Dermis blood vessel endothelial cell (primary cell): ENCODE measurements at regions not wholly inside any gene's neighbourhood (a gene's known extent, or its start where the extent isn't known, plus 50 kb on each side); places are given as distances from the start of the nearest gene placed in this dataset.
"Not testable (repeated sequence)": the region's sequence is repeated elsewhere in the genome, so short reads cannot be mapped to it uniquely, and the experiment has no call there.

Experiments used
- DNase-seq: peaks from one replicate; pipeline ENCODE4 v3.0.0; 2010

DNA sequence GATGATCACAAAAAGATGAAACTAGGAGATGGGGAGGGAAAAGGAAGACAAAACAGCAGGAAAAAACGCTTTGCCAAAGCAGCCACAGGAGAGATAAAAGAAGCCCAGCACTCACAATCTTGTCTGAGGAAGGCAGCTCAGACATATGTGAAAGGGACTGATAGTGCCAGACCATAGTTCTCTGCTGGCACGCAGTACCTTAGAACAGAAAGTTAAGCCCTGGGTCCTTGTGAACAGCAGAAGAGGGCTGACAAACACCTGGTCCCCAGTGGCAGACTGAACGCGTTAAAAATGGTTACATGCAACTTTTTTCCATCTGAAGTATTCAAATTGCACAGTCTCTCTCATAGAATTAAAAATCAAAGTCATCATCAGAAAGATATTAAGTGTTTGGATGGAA is 433.2 kb upstream of the ADAMTS5 start:
- DNase-seq: no peak

DNA sequence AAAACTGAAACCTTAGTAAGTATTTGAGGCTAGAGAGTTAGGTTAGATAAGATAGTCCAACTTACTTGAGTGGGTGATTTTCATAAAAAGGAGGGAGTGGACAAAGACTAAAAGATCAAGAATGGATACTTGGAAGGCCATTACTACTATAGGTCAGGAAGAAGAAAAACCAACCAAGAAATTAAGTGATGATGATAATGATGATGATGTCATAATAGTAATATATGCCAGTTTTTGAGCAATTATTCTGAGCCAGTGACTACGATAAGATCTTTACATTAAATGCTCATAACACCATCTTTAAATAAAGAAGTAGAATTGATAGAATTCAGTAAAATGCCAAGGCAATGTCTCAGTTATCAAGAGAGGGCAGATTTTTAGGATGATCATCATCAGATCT is 430.7 kb upstream of the ADAMTS5 start:
- DNase-seq: no peak

DNA sequence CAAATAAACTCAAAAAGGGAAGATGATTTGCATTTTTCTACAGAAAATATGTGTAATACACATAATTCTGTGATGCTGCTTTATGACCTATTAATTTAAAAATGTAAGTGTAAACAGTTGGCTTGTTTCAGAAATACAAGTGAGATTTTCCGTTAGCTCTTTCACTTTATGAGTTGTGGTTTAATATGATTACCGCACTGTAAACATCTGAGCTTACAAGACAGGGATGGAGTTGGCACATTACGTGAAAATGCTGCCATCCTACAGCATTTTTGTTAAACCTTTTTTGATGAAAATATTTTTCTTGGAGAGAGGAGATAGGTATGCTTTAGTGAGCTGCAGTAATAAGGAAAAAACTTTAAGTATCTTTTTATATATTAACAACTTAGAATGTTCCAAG is 426.8 kb upstream of the ADAMTS5 start:
- no peak for DNase-seq

DNA sequence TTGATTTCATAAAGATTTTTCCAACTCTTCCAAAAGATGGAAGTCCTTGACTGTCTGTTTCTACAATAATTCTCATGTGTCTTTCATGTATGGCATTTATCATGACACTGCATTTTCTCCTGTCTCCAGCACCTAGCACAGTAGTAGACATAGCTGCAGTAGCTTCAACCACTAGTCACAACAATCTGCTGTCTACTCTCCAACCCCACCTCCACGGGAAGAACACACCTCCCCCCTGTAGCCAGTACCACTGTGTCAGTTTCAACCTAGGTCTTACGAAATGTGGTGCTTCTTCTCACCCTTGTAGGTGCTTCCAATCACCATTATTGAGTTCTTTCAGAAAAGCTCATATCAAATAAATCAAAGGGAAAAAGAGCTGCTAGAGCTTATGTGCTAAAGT is 425.1 kb upstream of the ADAMTS5 start:
- no peak for DNase-seq

DNA sequence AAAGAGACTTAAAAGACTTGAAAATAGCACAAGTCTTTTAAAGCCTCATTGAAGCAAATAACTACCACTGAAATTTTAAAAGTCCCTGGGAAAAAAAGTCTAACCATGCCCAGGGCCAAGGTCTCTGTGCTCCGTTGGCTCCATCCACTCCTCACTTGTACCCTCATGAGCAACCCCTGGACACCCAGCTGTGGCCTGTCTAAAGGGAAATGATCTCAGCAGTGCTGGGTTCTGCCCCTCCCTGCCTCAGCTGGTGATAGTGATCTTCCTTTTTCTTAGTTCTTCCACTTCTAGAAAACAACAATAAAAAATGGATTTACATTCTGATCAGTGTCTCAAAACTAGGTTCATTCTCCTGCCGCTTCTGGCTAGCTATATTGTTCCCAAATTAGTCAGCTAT is 423.5 kb upstream of the ADAMTS5 start:
- no peak for DNase-seq

DNA sequence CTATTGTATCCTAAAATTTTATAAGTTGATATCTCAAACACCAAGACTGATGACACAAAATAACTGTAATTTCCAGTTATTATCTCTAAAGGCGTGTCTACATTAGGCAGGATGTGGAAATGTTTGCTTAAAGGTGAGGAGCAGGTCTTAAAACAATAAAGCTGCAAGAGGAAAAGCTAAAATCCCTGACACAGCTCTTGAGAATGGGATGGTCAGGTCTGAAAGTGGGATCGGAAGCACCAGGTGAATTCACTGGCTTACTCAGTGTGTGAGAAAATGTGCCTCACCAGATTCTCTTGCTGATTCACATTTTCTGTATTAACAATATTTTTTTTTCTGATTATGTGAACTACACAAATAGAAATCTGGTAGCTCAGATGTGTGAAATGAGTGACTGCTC is 421.9 kb upstream of the ADAMTS5 start:
- DNase-seq: no peak

DNA sequence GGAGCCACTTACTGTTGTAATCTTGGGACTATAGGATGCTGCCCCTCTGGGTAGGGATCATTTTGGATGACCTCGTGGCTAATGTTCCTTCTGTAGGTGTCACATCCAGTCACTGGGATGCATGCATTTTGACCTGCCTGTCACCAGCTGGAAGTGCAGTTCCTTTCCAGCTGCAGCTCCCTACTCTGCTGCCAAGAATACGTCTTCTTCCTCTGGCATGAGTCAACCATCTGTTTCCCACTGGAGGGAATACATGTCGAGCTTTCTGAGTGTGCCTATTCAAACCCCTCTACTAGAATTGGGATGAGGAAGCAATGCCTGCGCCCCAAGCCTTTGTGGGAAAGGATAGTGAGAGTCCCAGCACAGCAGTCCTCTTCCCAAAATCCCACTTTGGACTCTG is 415.5 kb upstream of the ADAMTS5 start:
- DNase-seq: no peak

DNA sequence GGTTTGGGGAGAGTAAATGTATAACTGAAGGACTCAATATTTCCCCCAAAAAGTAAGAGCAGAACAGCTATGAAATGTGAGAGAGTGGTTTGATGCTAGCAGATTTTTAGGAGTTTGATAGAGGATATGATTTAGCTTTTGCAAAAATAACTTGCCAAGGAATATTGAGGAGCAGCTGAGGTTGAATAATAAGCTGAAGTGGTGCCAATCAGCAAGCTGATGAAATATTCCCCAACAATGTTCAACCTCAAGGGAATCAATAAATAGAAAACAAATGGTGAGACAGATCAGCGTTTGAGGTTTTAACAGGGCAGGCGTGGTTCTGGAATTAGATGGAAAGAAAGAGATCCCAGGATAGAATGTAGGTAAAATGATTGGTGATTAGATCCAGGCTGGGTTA is 413.4 kb upstream of the ADAMTS5 start:
- DNase-seq: no peak

DNA sequence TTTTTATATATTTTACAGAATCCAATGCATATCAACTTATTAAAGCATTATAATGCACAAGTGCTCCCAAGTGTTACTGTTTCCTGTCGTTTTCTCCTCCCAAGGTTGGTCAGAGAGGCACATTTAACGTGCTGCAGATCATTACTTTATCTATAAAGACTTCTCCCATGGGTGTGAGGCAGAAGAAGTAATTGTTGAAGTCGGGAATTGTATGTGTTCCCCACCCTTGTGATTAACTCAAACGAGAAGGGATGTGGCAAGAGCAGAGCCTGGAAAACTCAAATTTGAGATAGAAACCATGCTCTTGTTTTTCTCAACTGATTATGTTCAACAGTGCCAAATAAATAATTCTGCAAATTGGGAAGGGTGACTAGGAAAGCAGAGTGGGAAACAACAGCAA is 412.5 kb upstream of the ADAMTS5 start:
- DNase-seq: no peak

DNA sequence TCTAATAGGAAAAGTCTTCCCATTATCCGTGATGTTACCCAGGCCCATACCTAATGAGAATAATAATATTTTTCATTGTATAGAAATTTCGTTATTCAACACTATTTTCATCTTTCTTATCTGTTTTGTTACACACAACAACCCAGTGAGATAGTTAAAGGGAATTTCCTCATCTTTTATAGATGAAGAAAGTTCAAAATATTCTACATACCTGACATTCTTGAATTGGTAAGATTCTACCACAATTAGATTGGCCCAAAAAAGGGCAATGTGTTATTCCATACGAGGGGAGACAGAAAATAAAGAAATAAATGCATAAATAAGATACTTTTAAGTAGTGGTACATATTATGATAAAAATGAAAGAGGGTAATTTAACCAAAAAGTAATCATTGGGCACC is 405.5 kb upstream of the ADAMTS5 start:
- DNase-seq: no peak

DNA sequence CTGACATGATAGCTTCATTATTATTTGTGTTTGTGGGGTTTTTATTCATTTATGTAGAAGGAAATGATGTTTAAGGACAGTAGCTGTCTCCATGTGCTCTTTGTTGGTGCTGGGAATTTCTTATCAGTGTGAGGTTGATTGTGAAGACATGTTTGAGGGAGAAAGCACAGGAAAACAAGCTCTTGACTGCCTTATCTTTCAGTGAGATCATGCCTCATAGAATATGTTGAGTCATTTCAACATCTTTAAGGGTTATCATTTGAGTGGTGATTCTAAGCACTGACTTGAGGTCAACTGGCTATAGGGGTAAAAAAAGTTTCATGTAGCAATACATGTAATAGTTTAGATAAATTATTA is 405.1 kb upstream of the ADAMTS5 start:
- no peak for DNase-seq

DNA sequence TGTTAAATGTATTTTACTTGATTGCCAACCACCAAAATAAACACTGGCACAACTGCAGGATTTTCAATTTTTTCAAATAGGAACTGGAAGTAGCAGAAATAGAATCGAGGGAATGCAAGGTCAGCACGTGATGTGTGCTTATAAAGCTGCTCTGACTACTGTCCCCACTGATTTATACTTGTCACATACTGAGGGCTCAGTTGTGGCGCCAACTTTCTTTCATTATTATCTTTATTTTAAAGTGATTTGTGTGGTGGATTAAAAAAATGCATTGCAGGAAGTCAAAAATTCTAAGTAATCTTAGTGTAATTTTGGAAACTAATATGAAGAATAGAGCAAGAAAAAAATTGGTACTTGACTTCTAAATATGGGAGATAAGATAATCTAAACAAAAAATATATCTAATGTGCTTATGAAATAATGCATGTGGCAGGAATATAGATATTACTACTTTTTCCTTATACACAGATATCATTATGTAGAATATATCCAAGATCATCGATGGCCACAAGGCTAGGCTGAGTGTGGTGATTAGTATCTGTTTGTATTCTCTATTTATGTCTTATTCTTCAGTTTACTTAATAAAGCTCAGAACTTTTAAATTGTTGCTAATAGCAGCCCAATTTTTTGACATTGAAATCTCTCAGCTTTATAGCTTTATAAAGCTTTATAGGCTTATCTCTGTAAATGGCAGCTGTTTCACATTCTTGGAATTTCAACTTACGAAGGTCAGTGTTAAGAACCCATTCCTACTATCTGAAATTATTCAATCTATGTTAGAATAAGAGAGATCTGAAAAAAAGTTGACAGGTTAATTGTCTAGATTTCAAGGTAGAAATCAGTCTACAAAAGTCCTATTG is 404.5 kb upstream of the ADAMTS5 start:
- no peak for DNase-seq

DNA sequence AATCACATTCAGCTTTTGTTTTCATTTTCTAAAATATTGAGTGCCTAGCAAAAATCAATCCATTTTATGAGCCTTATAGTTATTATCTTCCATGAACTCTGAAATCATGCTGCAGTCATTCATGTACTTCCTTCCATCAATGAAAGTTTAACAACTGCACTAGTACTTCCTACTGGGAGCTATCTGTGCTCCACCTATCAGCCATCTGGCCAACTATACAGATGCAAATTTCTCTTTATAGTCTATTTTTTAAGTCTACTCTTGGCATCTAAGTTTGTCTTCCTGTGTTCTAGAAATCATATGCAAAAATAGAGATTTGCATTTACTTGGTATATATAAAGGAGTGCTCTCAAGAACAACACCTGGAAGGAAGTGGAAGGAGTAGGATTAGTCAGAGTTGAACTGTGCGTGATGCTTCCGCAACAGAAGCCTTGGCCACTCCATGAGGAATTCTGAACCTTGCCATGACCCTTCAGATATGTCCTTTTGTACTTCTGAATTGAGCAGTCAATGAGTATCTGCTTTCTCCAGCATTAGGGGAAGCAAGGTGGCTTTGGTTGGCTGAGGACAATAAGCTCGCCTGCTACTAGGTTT is 403.2 kb upstream of the ADAMTS5 start:
- peak; percentile 0 for DNase-seq

DNA sequence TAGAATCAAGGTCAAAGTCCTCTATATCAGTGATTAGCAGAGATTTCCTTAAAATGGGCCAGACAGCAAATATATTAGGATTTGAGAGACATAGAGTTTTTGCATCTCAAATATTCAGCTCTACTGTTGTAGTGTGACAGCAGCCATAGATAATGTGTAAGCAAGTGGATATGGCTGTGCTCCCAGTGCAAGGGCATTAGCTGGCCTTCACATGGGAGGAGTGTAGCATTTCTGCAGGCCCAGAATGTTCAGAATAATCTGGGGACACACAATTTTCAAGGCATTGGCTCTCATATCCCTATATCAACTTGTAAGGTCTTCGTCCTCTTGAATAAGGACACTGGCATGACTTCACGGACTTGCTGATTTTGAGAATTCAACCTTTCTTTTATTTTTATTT is 402.3 kb upstream of the ADAMTS5 start:
- no peak for DNase-seq

DNA sequence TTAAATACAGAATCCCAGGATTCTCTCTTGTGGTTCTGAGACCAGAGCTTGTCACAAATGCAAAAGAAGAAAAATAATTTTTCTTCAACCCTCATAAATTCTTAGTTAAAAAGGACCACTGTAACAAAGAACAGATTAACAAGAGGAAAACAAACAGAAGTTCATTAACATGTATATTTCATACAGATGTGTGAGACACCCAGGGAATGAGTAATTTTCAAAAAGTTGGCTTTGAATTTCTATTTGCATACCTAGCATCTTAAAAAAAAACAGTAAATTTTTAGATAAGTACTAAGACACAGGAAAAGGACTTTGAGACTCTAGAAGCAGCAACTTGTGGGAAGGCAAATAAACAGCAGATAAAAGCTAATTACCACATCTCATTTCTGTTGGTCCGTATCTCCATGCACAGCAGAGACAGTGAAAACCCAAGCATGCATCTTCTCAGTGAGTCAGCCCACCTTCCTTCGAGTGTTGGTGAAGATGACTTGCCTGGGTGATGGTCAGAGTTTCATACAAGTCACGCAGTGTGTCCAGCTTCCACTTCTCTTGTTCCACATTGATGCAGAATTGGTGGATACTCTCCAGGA is 399.9 kb upstream of the ADAMTS5 start:
- no peak for DNase-seq

DNA sequence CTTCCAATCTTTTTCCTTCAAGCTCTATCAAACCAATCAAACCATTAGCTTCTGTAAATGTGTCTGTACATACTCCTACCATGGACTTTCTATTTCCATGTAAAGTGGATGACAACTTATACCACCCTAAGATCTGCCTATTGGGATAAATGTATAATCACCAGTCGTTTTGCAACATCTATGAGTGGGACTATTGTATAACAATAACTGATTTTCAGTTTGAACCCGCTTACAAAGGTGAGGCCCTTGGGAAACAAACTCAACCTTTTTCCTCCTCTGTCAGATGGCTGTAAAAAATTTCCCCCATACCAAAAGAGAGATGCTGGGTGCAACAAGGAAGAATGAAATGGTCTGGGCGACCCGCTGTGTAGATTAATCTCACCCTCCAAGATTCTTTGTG is 399.1 kb upstream of the ADAMTS5 start:
- no peak for DNase-seq

DNA sequence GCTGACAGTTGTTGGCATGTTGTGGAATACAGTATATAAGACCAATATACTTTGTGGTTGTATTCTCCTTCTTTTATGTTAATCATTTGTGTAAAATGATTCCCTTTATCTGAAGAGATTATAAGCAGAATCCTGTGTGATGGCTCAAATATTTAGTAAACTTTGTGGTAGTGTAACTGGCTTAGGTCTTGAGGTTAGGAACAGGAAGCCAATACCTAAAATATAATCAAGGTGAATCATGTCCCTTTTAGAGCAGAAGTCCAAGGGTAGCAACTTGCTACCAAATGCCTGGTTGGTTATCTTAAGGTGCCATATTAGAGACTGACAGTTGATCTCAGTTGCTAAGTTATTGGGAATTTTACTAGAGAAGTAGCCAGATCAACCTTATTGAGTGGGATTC is 398.5 kb upstream of the ADAMTS5 start:
- no peak for DNase-seq

DNA sequence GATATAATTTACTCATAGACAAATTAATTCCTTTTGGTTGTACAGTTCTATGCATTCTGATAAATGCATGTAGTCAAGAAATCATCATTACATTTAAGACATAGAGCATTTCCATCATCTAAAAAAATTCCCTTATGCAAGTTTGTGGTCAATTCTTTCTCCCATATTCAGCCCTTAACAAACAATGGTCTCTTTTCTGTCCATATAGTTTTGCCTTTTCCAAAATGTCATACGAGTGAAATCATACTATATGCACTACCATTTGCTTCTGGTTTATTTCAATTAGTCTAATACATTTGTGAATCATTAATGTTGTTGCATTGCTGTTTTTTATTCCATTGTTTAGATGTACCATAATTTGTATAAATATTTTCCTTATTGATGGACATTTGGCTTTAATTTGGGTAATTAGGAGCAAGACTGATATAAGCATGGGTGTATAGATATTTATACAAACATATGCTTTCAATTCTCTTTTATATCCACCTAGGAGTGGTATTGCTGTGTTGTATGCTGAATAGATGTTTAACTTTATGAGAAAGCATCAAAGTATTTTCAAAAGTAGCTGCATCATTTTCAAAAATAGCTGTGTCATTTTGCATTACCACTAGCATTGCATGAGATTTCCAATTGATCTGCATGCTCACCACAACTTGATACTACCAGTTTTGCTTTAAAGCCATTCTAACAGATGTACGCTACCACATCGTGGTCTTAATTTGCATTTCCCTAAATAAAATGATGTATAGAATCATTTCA is 397.0 kb upstream of the ADAMTS5 start:
- no peak for DNase-seq

DNA sequence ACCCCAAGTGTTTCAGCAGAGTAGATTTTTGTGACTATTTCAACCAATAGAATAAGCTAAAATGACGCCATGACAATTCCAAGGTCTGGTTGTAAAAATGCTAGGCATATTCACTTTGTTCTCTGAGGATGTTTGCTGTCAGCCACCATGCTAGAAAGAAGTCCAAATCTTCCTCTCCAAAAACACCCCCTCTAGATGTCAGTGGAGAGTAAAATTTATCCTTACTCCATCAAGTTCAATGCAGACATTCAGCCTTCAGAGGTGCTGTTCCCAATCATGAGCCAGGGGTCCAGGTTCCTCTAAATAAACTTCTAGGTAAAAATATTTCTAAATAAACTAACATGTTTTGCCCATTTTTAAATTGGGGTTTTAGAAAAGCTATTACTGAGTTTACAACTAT is 395.4 kb upstream of the ADAMTS5 start:
- DNase-seq: no peak

DNA sequence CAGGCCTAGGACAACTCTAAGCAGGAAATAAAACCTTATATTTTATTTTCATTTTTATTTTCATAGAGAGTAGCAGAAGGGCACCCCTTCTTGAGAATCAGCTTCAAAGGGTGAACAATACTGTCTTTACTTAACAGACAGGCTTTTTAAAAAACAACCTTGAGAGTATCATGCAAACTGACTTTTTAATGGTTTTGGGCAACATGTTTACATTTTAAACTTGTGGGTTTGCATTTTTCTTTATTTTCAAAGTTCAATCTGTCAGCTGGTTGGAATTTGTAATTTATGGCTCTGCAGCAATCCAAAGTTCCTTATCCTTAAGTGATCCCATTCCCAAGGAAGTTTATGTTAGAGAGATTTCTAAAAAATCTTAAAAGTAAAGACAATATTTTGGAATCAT is 392.3 kb upstream of the ADAMTS5 start:
- DNase-seq: no peak

DNA sequence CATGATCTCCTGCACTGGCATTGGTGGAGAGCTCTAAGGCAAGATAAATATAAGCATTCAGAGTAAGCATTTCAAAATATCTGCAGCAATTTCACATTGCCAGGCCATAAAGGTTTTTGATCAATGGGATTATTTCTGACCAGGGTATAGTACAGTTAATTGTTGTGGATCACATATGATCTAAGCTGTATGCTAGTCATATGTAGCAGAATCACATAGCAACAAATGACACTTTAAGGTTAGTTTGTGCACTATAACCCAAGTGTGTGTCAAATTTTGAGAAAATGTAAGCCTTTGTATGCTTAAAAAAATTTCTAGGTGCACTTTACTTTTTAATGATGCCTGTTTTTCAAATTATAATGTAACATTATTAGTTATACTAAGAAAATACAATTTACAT is 386.0 kb upstream of the ADAMTS5 start:
- no peak for DNase-seq

DNA sequence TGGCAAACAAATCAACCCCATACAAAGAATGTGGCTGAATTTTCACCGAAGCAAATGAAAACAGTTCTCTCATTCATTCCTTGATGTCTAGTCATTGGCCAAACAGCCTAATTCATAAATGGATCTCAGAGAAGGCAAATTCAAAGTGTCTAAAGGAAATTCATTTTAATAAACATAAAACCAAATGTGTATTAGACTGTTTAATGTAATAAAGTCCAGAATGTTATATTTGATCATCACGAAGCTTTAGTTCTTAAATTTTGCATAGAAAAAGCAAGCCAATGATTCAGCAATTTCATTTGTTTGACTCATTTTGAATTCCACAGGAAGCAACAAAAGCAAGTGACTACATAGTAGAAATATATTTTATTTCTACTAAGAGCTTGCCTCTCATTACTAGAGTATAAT is 379.2 kb upstream of the ADAMTS5 start:
- DNase-seq: no peak

DNA sequence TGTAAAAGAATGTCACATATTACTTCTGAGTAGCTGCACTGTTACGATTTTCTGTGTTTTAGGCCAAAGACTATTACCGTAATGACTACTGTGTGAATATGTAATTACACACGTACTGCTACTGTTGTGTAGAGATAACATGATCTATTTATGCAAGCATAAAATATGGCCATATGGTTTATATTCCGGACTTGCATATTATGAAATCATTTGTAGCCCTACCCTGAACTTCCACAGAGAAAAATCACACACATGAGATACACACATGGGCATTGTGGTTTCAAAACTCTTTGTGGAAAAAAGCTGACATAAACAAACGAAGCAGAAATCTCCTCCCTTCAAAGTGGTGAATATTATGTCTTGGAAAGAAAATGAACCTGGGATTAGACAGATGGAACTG is 373.0 kb upstream of the ADAMTS5 start:
- no peak for DNase-seq

DNA sequence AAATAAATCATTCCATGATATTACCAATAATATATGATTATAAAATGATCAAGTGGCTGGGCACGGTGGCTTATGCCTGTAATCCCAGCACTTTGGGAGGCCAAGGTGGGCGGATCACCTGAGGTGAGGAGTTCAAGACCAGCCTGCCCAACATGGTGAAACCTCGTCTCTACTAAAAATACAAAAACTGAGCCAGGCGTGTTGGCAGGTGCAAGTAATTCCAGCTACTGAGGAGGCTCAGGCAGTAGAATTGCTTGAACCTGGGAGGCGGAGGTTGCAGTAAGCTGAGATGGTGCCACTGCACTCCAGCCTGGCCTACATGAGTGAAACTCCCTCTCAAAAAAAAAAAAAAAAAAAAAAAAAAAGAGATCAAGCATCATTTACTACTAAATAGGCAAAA is 371.1 kb upstream of the ADAMTS5 start:
- not testable (repeated sequence) for DNase-seq
